ENCODE measurements at regions not wholly inside any gene's neighbourhood (a gene's known extent, or its start where the extent isn't known, plus 50 kb on each side); places are given as distances from the start of the nearest gene placed in this dataset.
"Not testable (repeated sequence)": the region's sequence is repeated elsewhere in the genome, so short reads cannot be mapped to it uniquely, and the experiment has no call there.

DNA sequence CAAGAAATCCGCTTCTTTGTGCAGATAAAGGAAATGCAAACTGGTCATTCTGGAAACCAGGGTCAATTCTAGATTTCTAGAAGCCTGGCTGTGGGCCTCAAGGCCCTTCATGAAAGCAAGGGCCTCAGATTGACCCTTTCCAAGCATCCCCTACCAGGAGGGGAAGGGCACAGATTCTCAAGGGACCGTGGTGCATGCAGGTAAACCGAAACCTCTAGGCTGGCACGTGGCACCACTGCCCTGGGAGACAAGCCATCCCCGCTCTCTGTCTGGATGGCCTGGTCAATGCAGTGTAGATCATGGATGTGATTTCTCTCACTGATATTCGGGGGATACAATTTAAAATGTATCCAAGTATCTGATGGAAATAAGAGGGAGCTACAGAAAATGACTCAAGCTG, 69.4 kb downstream of the TOMM20 start:
- DNase-seq, result no peak
- intact Hi-C loops (cut with DNase I), result no loop called here

GRCh38 chr1:235058695-235059094, 69.9 kb downstream of the TOMM20 start:
- intact Hi-C loops (cut with DNase I), result no loop called here
- no peak for DNase-seq

- no peak for DNase-seq
- intact Hi-C loops (cut with DNase I), result no loop called here
Observed at GRCh38 chr1:235057385-235058306, 71.0 kb downstream of the TOMM20 start.

DNA sequence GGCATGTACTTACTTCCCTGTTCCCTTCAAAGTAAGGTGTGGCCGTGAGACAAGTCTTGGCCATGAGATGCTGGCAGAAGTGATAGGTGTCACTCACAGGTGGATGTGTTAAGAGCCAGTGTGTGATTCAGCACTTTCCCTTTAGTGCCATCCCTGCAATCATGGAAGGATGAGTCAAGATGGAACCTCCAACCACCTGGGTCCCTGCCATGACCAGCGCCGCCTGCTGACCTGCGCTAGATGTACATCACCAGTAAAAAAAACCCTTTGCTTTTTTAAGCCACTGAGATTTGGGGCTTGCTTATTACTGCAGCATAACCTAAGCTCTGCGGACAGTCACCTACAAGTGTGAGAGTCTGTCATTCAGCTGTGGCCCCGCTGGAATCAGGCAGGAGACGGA, 71.7 kb downstream of the TOMM20 start:
- no peak for DNase-seq
- intact Hi-C loops (cut with DNase I), result no loop called here

- DNase-seq, result no peak
- intact Hi-C loops (cut with DNase I), result no loop called here
Observed at GRCh38 chr1:235054936-235055335, 73.7 kb downstream of the TOMM20 start.

- intact Hi-C loops (cut with DNase I), result no loop called here
- DNase-seq, result no peak
Observed at GRCh38 chr1:235054466-235054865, 74.2 kb downstream of the TOMM20 start.

DNA sequence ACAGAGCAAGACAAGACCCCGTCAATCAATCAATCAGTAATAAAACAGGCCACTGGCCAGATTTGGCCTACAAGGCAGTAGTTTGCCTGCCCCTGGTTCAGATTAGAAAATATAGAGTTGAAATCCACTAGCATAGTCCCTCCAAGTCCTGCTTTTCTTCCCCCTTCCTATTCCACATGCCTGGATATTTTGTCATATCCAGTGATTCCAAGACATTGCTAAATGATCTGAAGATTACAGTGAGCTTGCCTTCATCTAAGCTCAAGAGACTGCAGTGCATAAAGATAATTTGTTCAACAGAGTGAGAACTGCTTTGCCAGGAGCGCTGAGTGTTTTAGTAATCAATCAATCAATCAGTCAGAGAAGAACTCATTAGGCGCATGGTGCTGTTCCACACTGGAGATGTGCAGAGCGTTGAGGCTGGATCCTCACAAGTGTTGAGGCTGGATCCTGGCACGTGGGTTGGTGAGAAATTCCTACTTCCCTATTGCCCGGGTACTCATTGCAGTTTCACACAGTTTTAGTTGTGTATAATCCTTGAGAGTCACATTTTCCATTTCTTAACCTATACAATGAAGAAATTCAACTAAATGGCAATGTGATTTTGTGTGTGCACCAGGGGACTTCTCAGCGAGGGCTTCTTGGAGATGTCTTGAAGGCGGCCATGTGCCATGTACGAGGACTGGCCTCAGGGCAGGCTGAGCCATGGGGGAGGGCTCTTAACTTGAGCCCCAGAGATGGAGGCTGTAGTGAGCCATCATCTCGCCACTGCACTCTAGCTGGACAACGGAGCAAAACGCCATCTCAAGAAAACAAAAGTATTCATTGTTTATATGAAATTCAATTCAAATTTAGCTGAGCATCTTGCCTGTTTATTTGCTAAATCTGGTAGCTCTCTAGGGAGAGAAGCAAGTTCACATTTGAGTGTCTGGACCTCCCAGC, 76.3 kb downstream of the TOMM20 start:
- peak in 4 of 42 donors; percentile 21 to 40 (median 28) for DNase-seq
- intact Hi-C loops (cut with DNase I), result no loop called here

DNA sequence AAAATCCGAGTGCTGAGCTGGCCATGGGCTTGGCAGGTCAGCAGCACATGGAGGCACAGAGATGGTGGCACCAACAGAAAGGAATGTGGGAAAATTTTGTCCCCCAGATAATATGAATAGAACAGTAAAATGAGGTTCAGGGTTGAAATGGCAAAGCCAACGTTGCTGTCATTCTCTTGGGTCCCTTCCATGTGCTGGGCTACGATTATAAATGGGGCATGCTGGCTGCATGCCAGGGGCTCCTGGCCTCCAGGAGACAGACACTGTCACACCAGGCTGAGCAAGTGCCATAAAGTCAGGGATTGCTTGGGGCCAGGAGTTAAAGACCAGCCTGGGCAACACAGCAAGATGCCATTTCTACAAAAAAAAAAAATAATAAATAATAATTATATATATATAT, 77.1 kb downstream of the TOMM20 start:
- DNase-seq, result no peak
- intact Hi-C loops (cut with DNase I), result no loop called here

- intact Hi-C loops (cut with DNase I), result no loop called here
- no peak for DNase-seq
Observed at GRCh38 chr1:235050911-235051360, 77.7 kb downstream of the TOMM20 start.

DNA sequence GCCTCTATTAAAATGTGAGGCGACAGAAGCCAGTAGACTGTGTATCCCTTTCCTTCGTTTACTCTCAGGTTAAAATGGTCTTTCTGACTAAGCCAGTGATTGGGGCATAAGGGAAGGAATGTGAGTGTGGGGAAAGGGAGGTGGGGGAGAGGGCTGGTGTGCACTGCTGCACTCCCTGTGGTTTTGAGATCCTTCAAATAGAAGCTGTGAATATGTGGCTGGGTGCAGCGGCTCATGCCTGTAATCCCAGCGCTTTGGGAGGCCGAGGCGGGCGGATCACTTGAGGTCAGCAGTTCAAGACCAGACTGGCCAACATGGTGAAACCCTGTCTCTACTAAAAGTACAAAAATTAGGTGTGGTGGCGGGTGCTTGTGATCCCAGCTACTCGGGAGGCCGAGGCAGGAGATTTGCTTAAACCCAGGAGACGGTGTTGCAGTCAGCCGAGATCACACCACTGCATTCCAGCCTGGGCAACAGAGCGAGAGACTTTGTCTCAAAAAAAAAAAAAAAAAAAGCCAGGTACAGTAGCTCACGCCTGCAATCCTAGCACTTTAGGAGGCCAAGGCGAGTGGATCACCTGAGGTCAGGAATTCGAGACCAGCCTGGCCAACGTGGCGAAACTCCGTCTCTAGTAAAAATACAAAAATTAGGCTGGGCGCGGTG, 78.8 kb downstream of the TOMM20 start:
- DNase-seq; intact Hi-C loops (cut with DNase I): not testable (repeated sequence)

DNA sequence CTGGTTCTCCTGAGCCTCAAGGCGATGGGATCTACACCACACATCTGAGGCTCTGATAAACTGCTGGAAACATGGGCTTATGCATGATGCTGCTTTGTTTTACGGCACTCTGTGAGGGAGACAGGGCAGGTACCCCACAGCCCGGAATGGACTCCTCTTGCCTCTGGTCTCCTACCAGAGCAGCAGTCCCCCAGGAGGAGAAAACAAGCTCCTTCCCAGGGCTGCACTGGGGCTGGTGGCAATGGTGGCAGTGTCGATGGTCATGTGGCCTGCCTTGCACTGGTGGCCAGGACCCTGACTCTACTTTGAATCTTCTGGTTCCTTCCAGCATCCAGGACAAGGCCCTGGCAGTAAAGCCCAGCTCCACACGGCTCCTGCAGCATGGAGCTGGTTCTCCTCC, 79.4 kb downstream of the TOMM20 start:
- intact Hi-C loops (cut with DNase I), result no loop called here
- no peak for DNase-seq

DNA sequence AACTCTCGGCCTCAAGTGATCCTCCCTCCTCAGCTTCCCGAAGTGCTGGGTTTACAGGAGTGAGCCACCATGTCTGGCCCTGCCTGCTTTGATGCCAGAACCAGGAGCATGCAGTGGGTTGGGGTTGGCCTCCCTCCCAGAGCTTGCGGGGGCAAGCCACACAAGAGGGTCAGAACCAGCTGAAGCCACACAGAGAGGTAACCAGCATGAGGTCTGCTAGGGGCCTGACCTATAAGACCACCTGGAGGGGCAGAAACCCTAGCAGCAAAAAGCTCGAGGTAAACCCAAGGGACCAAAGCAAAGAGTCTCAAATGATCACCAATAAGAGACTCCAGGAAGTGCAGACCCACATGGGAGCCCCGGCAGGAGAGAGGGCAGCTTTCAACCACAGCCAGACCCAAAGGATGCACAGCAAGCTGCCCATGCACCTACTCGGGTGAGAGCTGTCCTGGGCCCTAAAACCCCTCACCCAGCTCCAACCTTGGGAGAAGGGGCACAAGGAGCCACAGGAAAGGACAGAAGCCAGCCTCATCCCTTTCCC, 81.2 kb downstream of the TOMM20 start:
- intact Hi-C loops (cut with DNase I), result no loop called here
- no peak for DNase-seq

DNA sequence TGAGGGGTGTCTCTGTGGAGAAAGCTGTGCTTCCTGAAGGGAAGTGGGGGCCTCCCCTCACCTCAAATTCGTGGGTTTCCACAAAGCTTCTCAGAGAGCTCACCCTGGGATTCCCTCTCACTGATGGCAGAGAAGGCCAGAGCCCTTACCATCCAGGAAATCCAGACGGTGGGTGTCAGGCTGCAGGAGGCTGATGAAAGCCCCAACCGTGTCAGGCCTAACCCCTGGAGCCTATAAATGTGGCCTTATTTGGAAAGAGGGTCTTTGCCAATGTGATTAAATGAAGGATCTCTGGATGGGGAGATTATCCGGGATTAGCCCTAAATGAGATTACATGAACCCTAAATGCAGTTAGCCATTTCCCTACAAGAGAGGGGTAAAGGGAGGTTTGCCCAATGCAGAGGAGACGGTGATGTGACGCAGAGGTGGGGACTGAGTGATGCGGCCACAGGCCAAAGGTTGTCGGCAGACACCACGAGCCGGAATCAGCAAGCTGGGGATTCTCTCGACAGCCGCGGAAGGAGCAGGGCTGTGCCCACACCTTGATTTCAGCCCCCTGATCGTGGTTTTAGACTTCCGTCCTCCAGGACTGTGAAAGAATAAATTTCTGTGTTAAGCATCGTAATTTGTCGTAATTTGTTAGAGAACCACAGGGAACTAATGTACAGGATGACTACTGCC, 82.6 kb downstream of the TOMM20 start:
- intact Hi-C loops (cut with DNase I), result no loop called here

DNA sequence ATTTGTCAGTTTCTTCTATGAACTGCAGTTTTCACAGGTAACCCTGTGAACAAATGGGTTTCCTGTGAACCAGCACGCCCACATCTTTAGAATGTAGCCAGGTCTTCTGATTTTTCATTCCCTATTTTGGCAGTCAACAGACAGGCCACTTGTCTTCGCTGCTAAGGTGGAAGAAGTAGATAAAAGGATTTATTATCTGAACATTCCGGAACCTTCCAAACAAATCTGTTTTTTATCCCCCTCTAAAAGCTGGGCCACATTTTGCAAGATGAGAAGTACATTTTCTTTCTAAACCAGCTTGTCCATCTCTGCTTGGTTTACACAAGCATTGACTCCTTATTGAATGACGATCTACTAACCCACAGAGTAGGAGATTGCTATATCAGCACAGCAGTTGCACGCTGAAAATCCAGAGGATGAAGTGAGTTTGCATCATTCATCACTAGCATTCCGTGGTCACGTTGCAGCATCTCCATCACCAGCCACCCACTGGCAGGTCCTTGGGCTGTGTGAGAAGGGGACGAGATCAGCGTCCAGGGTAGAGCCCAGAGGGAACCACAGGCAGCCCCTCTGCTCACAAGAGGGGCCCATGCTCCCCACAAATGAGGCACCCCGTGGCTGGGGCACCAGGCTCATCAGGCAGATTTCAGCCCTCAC, 83.5 kb downstream of the TOMM20 start:
- intact Hi-C loops (cut with DNase I), result no loop called here

More for the DNA sequence above, 82.6 kb downstream of the TOMM20 start:
- no peak for DNase-seq

GRCh38 chr1:235043234-235043633, 85.4 kb downstream of the TOMM20 start:
- intact Hi-C loops (cut with DNase I), result no loop called here
- DNase-seq, result no peak

More for the DNA sequence above, 83.5 kb downstream of the TOMM20 start:
- DNase-seq, result no peak

GRCh38 chr1:235038701-235039100, 89.9 kb downstream of the TOMM20 start:
- intact Hi-C loops (cut with DNase I), result no loop called here
- DNase-seq, result no peak

DNA sequence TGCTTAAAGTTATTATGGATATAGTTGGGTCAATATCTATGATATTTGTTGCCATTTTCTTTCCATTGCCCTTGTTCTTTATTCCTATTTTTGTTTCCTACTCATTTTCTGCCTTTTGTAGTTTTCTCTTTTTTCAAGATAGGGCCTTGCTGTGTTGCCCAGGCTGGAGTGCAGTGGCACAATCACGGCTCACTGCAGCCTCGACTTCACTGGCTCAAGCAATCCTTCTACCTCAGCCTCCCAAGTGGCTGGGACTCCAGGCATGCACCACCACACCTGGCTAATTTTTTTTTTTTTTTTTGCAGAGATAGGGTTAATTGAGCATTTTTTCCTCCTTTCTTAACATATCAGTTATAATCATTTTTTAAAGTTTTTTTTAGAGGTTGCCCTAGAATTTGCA, 92.7 kb downstream of the TOMM20 start:
- intact Hi-C loops (cut with DNase I), result no loop called here
- DNase-seq, result no peak
